KBM-7 (cell line): ENCODE measurements at regions not wholly inside any gene's neighbourhood (a gene's known extent, or its start where the extent isn't known, plus 50 kb on each side); places are given as distances from the start of the nearest gene placed in this dataset.
"Not testable (repeated sequence)": the region's sequence is repeated elsewhere in the genome, so short reads cannot be mapped to it uniquely, and the experiment has no call there.

Experiments used
- DNase-seq: peaks from one replicate; pipeline ENCODE4 v3.0.0-alpha.2; 2015
- in situ Hi-C: fragments of 300-500 bp; cut with MboI; formaldehyde crosslinking; loops from 2 replicates; pipeline ENCODE4 v1.14.3; 2020; ENCODE audit warnings: low sequenced_read_pairs, low pct_unique_long_range_greater_than_20kb, mixed read lengths

GRCh38 chr4:3586596-3586995 lies 54.4 kb upstream of the LRPAP1 start:
- DNase-seq, in situ Hi-C loops: not testable (repeated sequence)

GRCh38 chr4:3585567-3585966 lies 53.3 kb upstream of the LRPAP1 start:
- in situ Hi-C loops, result not testable (repeated sequence)
- peak; percentile 30 for DNase-seq

- in situ Hi-C loops, result no loop called here
- no peak for DNase-seq
These were observed 49.9 kb upstream of the LRPAP1 start for GRCh38 chr4:3582091-3582475.
